ENCODE measurements at regions not wholly inside any gene's neighbourhood (a gene's known extent, or its start where the extent isn't known, plus 50 kb on each side); places are given as distances from the start of the nearest gene placed in this dataset.

DNA sequence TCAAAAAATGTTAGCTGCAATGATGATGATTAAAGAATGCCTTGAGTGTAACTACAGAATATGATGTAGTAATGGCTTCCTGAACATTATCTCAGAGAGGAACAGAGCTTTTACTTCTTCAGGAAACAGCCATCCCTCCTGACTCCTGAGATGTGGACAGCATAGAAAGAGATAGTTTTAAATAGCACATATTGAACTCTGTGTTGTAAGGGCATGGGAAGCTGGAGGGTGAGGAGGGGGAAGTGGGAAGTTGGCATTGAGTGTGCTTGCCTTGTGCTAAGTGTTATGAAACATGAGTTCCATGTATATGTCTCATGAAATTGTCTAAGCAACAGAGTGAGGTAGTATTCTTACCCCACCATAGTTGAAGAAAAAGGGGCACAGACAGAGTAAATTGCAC is 161.5 kb upstream of the SLC28A3 start:
- no peak for TF ChIP-seq POLR2A (IDR thresholded peaks at IDR 0.05)
- TF ChIP-seq, protein P1, sequence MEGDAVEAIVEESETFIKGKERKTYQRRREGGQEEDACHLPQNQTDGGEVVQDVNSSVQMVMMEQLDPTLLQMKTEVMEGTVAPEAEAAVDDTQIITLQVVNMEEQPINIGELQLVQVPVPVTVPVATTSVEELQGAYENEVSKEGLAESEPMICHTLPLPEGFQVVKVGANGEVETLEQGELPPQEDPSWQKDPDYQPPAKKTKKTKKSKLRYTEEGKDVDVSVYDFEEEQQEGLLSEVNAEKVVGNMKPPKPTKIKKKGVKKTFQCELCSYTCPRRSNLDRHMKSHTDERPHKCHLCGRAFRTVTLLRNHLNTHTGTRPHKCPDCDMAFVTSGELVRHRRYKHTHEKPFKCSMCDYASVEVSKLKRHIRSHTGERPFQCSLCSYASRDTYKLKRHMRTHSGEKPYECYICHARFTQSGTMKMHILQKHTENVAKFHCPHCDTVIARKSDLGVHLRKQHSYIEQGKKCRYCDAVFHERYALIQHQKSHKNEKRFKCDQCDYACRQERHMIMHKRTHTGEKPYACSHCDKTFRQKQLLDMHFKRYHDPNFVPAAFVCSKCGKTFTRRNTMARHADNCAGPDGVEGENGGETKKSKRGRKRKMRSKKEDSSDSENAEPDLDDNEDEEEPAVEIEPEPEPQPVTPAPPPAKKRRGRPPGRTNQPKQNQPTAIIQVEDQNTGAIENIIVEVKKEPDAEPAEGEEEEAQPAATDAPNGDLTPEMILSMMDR (IDR thresholded peaks at IDR 0.05) = no peak
- no peak for TF ChIP-seq POLR2AphosphoS5 (IDR thresholded peaks at IDR 0.05)
